H1 (cell line): ENCODE measurements at regions not wholly inside any gene's neighbourhood (a gene's known extent, or its start where the extent isn't known, plus 50 kb on each side); places are given as distances from the start of the nearest gene placed in this dataset.

Experiments used
- BACH1 ChIP-seq: IDR thresholded peaks from 2 replicates; pipeline ENCODE4 v1.6.1; 2012; ENCODE audit warnings: low read length, improper control_type of control experiment
- BCL11A ChIP-seq, 2 experiments: IDR thresholded peaks; one replicate each; pipeline ENCODE4 v1.6.1; 2011; ENCODE audit warnings: low read depth in 2 of 2, low read length in 2 of 2, mild to moderate bottlenecking in 2 of 2
- BRCA1 ChIP-seq: IDR thresholded peaks from 2 replicates; pipeline ENCODE4 v1.6.1; 2012; ENCODE audit warnings: low read depth, low read length, improper control_type of control experiment
- CREB1 ChIP-seq: IDR thresholded peaks from 2 replicates; pipeline ENCODE4 v1.6.1; 2012; ENCODE audit warnings: inconsistent platforms
- CTBP2 ChIP-seq: IDR thresholded peaks from 2 replicates; pipeline ENCODE4 v1.7.0; 2011; ENCODE audit warnings: borderline replicate concordance, mild to moderate bottlenecking, moderate library complexity, mixed read lengths, low read length; ENCODE audit not compliant: insufficient read depth, insufficient read length
- EZH2 ChIP-seq: fragments of 200-600 bp; sonication (generic); IDR thresholded peaks from 2 replicates; pipeline ENCODE4 v1.7.1; 2012; ENCODE audit warnings: low read depth, mild to moderate bottlenecking, moderate library complexity, low read length, inconsistent platforms; ENCODE audit not compliant: severe bottlenecking
- GABPA ChIP-seq: IDR thresholded peaks from 2 replicates; pipeline ENCODE4 v1.6.1; 2011; ENCODE audit warnings: mild to moderate bottlenecking, low read length, moderate library complexity, borderline replicate concordance; ENCODE audit not compliant: insufficient read depth
- RFX5 ChIP-seq: IDR thresholded peaks from 2 replicates; pipeline ENCODE4 v1.6.1; 2011; ENCODE audit warnings: low read depth, low read length, improper control_type of control experiment, borderline replicate concordance
- SIN3A ChIP-seq, 2 experiments: IDR thresholded peaks in 1 of 2; conservative IDR thresholded peaks in 1 of 2; 2 replicates each; pipeline ENCODE4 v1.6.1; 2011 to 2012; ENCODE audit warnings: low read length in 2 of 2, improper control_type of control experiment in 1 of 2, low read depth in 1 of 2, mild to moderate bottlenecking in 1 of 2
- SP1 ChIP-seq: IDR thresholded peaks from 2 replicates; pipeline ENCODE4 v1.6.1; 2011; ENCODE audit warnings: low read depth, low read length
- SP4 ChIP-seq: IDR thresholded peaks from 2 replicates; pipeline ENCODE4 v1.6.1; 2012; ENCODE audit warnings: low read length, inconsistent platforms
- TAF7 ChIP-seq: optimal IDR thresholded peaks from 2 replicates; pipeline ENCODE3; 2011; ENCODE audit warnings: low read depth, mild to moderate bottlenecking, inconsistent platforms, low read length, moderate library complexity, borderline replicate concordance
- TCF12 ChIP-seq: IDR thresholded peaks from 2 replicates; pipeline ENCODE4 v1.6.1; 2011; ENCODE audit warnings: low read depth, mild to moderate bottlenecking, low read length
- YY1 ChIP-seq: IDR thresholded peaks from 2 replicates; pipeline ENCODE4 v1.6.1; 2011; ENCODE audit warnings: low read depth, mild to moderate bottlenecking, low read length
- TF ChIP-seq, protein P1 (sequence below): IDR thresholded peaks from 2 replicates; pipeline ENCODE4 v1.6.1; 2011; ENCODE audit warnings: low read depth, mild to moderate bottlenecking, low read length; ENCODE audit not compliant: insufficient read depth

- TF ChIP-seq EZH2: no peak
- TF ChIP-seq SP1: no peak
- no peak for TF ChIP-seq YY1
- TF ChIP-seq CTBP2: no peak
- no peak for TF ChIP-seq TCF12
- no peak for TF ChIP-seq SIN3A (conservative IDR thresholded peaks at IDR 0.05 in 1 of 2, IDR thresholded peaks at IDR 0.05 in 1 of 2; ENCODE audit: low read depth in 1 of 2, low read length in 2 of 2)
- no peak for TF ChIP-seq TAF7
- TF ChIP-seq, protein P1, sequence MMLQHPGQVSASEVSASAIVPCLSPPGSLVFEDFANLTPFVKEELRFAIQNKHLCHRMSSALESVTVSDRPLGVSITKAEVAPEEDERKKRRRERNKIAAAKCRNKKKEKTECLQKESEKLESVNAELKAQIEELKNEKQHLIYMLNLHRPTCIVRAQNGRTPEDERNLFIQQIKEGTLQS: no peak
- TF ChIP-seq BRCA1: no peak
- no peak for TF ChIP-seq GABPA
- TF ChIP-seq BCL11A (IDR thresholded peaks at IDR 0.05; ENCODE audit: low read depth in 2 of 2, low read length in 2 of 2): no peak
- TF ChIP-seq BACH1: no peak
- TF ChIP-seq RFX5: no peak
- TF ChIP-seq CREB1: no peak
- TF ChIP-seq SP4: no peak
- TF ChIP-seq, all 59 proteins: peak for 0
Measured at GRCh38 chr19:8893419-8893818, 61.2 kb downstream of the MBD3L1 start (continued).
